GM18858 (cell line): ENCODE measurements at regions not wholly inside any gene's neighbourhood (a gene's known extent, or its start where the extent isn't known, plus 50 kb on each side); places are given as distances from the start of the nearest gene placed in this dataset.

Experiments used
- ATAC-seq: cut with Tn5 transposase; IDR thresholded peaks from one replicate; pipeline ENCODE4 v1.9.1; 2021; ENCODE audit not compliant: unreplicated experiment

GRCh38 chr5:73395256-73395655, 53.3 kb downstream of the FOXD1 start:
- no peak for ATAC-seq

- ATAC-seq = no peak
Measured at GRCh38 chr5:73394610-73395009, 54.0 kb downstream of the FOXD1 start.

- ATAC-seq = no peak
Measured at GRCh38 chr5:73393611-73394489, 54.7 kb downstream of the FOXD1 start.

- ATAC-seq = no peak
Measured at GRCh38 chr5:73392775-73393174, 55.8 kb downstream of the FOXD1 start.

- ATAC-seq = no peak
Measured at GRCh38 chr5:73391441-73391881, 57.1 kb downstream of the FOXD1 start.

GRCh38 chr5:73390972-73391371, 57.6 kb downstream of the FOXD1 start:
- ATAC-seq = no peak

GRCh38 chr5:73388740-73389139, 59.8 kb downstream of the FOXD1 start:
- no peak for ATAC-seq

GRCh38 chr5:73388306-73388684, 60.3 kb downstream of the FOXD1 start:
- ATAC-seq = no peak

- peak; percentile 93 for ATAC-seq
Measured at GRCh38 chr5:73387601-73388305, 60.8 kb downstream of the FOXD1 start.

- ATAC-seq = no peak
Measured at GRCh38 chr5:73387149-73387591, 61.4 kb downstream of the FOXD1 start.

GRCh38 chr5:73384861-73385260, 63.7 kb downstream of the FOXD1 start:
- no peak for ATAC-seq

GRCh38 chr5:73382401-73382740, 66.2 kb downstream of the FOXD1 start:
- no peak for ATAC-seq

GRCh38 chr5:73381590-73382400, 66.8 kb downstream of the FOXD1 start:
- no peak for ATAC-seq

- ATAC-seq = no peak
Measured at GRCh38 chr5:73380710-73381589, 67.6 kb downstream of the FOXD1 start.

- no peak for ATAC-seq
Measured at GRCh38 chr5:73380041-73380440, 68.5 kb downstream of the FOXD1 start.

- no peak for ATAC-seq
Measured at GRCh38 chr5:73379435-73379834, 69.1 kb downstream of the FOXD1 start.

GRCh38 chr5:73378765-73379164, 69.8 kb downstream of the FOXD1 start:
- ATAC-seq = no peak

- ATAC-seq = no peak
Measured at GRCh38 chr5:73378070-73378469, 70.5 kb downstream of the FOXD1 start.

- ATAC-seq = no peak
Measured at GRCh38 chr5:73376618-73377170, 71.9 kb downstream of the FOXD1 start.

GRCh38 chr5:73375949-73376348, 72.6 kb downstream of the FOXD1 start:
- ATAC-seq = no peak
